ENCODE measurements at regions not wholly inside any gene's neighbourhood (a gene's known extent, or its start where the extent isn't known, plus 50 kb on each side); places are given as distances from the start of the nearest gene placed in this dataset.

- no peak overlapping the region for H3K4me3 Mint-ChIP-seq
- no peaks in the 10 kb centered on the region for H3K4me1 Mint-ChIP-seq (ENCODE audit: unreplicated experiment)
- H3K27ac Mint-ChIP-seq: no peak overlapping the region
- DNase-seq (ENCODE audit: extremely low spot score, unreplicated experiment): no peak
- H3K9me3 Mint-ChIP-seq: peaks cover 6% of the 10 kb centered on the region
- TF ChIP-seq CTCF (conservative IDR thresholded peaks at IDR 0.05): no peak
- H3K27me3 Mint-ChIP-seq: no peaks in the 10 kb centered on the region
- H3K36me3 Mint-ChIP-seq: peaks cover 5% of the 10 kb centered on the region
These were observed 523.1 kb upstream of the DPP6 start for GRCh38 chr7:153529100-153529499.

DNA sequence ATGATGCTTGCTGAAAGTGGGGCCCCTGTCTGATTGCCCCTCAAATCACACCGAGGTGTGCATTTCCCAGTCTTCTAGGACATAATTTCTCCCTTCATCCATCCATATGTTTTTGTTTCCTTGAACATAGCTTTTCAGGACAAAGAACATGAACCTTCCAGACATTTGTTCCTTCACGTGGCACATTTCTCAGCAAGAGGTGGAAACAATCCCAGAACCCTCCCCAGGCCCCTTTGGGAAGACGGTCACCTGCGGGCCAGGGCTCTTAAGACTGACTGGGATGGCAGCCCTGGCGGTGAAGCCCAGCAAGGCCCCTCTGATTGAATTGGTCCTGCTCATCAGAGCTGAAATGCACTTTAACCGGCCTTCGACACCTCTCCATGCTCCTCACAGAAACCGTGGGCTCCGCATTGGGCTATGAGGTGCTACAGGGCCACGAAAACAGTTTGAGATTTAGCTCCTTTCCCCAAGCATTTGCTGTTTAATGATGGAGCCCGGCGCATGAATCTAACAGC is 522.5 kb upstream of the DPP6 start:
- peaks cover 6% of the 10 kb centered on the region for H3K9me3 Mint-ChIP-seq
- TF ChIP-seq CTCF (conservative IDR thresholded peaks at IDR 0.05): no peak
- no peak overlapping the region for H3K27ac Mint-ChIP-seq
- no peaks in the 10 kb centered on the region for H3K4me1 Mint-ChIP-seq (ENCODE audit: unreplicated experiment)
- no peak overlapping the region for H3K4me3 Mint-ChIP-seq
- DNase-seq (ENCODE audit: extremely low spot score, unreplicated experiment): no peak
- no peaks in the 10 kb centered on the region for H3K27me3 Mint-ChIP-seq
- peaks cover 5% of the 10 kb centered on the region for H3K36me3 Mint-ChIP-seq

GRCh38 chr7:153530441-153530840 is 521.8 kb upstream of the DPP6 start:
- Mint-ChIP-seq H3K27me3 (no peaks in the 10 kb centered on the region), H3K36me3 (peaks cover 5% of the 10 kb centered on the region), H3K27ac (no peak overlapping the region), H3K4me1 (ENCODE audit: unreplicated experiment) (no peaks in the 10 kb centered on the region), H3K4me3 (no peak overlapping the region), H3K9me3 (peaks cover 6% of the 10 kb centered on the region)
- DNase-seq (ENCODE audit: extremely low spot score, unreplicated experiment): no peak
- TF ChIP-seq CTCF (conservative IDR thresholded peaks at IDR 0.05): no peak

DNA sequence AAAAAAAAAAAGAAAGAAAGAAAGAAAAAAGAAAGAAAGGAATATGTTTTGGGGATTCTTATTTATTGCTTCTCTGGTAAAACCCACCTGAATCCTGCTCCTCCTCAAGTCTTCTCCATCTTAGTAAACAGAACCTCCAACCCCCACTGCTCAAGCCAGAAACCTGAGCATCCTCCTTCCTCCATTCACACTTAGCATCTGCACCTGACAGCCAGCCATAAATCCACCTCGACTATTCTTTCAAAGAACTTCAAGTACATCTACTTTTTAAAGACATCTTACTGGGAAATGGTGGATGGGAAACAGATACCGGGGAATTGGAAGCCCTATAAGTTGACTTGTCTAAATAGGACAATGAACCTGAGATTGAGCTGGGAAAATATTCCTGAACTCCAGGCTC is 519.9 kb upstream of the DPP6 start:
- Mint-ChIP-seq H3K9me3 (peaks cover 6% of the 10 kb centered on the region), H3K4me3 (no peak overlapping the region), H3K36me3 (peaks cover 5% of the 10 kb centered on the region), H3K27me3 (no peaks in the 10 kb centered on the region), H3K27ac (no peak overlapping the region), H3K4me1 (ENCODE audit: unreplicated experiment) (no peaks in the 10 kb centered on the region)
- TF ChIP-seq CTCF (conservative IDR thresholded peaks at IDR 0.05): no peak
- DNase-seq (ENCODE audit: extremely low spot score, unreplicated experiment): no peak

DNA sequence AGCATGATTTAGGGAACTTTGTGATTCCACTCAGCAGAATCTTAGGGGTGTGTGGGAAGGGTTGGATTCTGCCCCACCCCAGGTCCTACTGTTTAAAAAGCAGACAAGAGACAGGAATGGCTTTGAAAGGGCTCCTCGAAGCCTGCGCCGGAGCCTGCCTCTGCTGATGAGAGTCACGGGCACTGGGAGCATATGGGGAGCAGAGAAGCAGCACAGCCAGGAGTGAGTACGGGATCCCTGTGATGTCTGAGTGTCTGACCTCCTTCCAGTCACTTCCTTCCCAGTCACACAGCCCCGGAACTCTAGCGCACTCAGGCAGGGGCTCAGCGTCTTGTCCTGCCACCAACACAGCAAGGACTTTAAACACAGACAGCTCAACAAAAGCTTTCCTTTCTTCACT is 514.9 kb upstream of the DPP6 start:
- DNase-seq (ENCODE audit: extremely low spot score, unreplicated experiment): no peak
- H3K9me3 Mint-ChIP-seq: no peaks in the 10 kb centered on the region
- no peaks in the 10 kb centered on the region for H3K27me3 Mint-ChIP-seq
- H3K27ac Mint-ChIP-seq: no peak overlapping the region
- H3K4me3 Mint-ChIP-seq: no peak overlapping the region
- no peaks in the 10 kb centered on the region for H3K36me3 Mint-ChIP-seq
- H3K4me1 Mint-ChIP-seq (ENCODE audit: unreplicated experiment): no peaks in the 10 kb centered on the region
- TF ChIP-seq CTCF (conservative IDR thresholded peaks at IDR 0.05): no peak

- no peak for DNase-seq (ENCODE audit: extremely low spot score, unreplicated experiment)
- Mint-ChIP-seq H3K27ac (no peak overlapping the region), H3K9me3 (peaks cover 4% of the 10 kb centered on the region)
These were observed 510.3 kb upstream of the DPP6 start for GRCh38 chr7:153541903-153542302.

More at GRCh38 chr7:153541903-153542302, 510.3 kb upstream of the DPP6 start:
- no peak for TF ChIP-seq CTCF (conservative IDR thresholded peaks at IDR 0.05)
- Mint-ChIP-seq H3K4me3 (no peak overlapping the region), H3K27me3 (no peaks in the 10 kb centered on the region), H3K36me3 (no peaks in the 10 kb centered on the region), H3K4me1 (ENCODE audit: unreplicated experiment) (no peaks in the 10 kb centered on the region)
